ENCODE measurements at regions not wholly inside any gene's neighbourhood (a gene's known extent, or its start where the extent isn't known, plus 50 kb on each side); places are given as distances from the start of the nearest gene placed in this dataset.

DNA sequence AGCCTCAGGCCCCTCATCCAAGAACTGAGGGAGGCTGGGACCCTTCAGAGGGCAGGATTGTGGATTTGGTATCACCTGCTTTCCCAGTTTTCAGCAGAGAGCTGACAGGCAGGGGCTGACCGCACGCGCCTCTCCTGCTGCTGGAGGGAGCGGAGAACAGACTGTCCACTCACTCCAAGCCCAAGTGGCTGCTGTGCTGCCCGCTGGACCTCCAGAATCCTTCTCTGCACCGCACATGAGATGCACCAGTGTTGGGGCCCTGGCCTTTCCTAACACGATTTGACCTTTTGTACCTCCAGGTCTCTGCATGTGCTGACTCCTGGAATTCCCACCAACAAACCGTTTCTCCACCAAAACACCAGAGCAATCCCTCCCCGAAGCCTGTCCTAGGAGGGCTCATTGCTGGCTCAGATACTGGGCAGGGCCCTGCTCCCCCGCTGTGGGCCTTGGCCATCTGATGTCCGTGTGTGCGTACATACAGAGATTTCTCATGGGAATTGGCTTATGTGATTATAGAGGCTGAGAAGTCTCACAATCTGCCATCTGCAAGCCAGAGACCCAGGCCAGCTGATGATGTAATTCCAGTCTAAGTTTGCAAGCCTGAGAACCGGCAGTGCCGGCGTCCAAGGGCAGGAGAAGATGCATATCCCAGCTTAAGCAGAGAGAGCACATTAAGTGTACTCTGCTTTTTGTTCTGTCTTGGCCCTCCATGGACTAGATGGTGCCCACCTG, 141.7 kb downstream of the GADD45G start:
- H3K9me3 ChIP-seq = peaks cover 0 to 6% of the 10 kb centered on the region in 2 donors
- H3K4me1 ChIP-seq = peaks cover 0 to 10% of the 10 kb centered on the region in 2 donors
- TF ChIP-seq POLR2AphosphoS5 (IDR thresholded peaks at IDR 0.05) = no peak
- no peak for TF ChIP-seq POLR2A (IDR thresholded peaks at IDR 0.05)
- TF ChIP-seq, protein P1, sequence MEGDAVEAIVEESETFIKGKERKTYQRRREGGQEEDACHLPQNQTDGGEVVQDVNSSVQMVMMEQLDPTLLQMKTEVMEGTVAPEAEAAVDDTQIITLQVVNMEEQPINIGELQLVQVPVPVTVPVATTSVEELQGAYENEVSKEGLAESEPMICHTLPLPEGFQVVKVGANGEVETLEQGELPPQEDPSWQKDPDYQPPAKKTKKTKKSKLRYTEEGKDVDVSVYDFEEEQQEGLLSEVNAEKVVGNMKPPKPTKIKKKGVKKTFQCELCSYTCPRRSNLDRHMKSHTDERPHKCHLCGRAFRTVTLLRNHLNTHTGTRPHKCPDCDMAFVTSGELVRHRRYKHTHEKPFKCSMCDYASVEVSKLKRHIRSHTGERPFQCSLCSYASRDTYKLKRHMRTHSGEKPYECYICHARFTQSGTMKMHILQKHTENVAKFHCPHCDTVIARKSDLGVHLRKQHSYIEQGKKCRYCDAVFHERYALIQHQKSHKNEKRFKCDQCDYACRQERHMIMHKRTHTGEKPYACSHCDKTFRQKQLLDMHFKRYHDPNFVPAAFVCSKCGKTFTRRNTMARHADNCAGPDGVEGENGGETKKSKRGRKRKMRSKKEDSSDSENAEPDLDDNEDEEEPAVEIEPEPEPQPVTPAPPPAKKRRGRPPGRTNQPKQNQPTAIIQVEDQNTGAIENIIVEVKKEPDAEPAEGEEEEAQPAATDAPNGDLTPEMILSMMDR (IDR thresholded peaks at IDR 0.05) = no peak
- no peak overlapping the region for H3K27ac ChIP-seq
- no peak overlapping the region for H3K4me3 ChIP-seq
- H3K27me3 ChIP-seq = peaks cover 0 to 10% of the 10 kb centered on the region in 2 donors
- no peaks in the 10 kb centered on the region for H3K36me3 ChIP-seq
- DNase-seq (ENCODE audit: low spot score in 2 of 2) = no peak
- intact Hi-C loops (cut with DNase I; ENCODE audit: low total_unique reads) = no loop called here

GRCh38 chr9:89747596-89747995, 142.8 kb downstream of the GADD45G start:
- Histone ChIP-seq H3K4me1 (peaks cover 0 to 10% of the 10 kb centered on the region in 2 donors), H3K4me3 (no peak overlapping the region), H3K36me3 (no peaks in the 10 kb centered on the region), H3K27me3 (peaks cover 0 to 10% of the 10 kb centered on the region in 2 donors), H3K27ac (no peak overlapping the region), H3K9me3 (peaks cover 0 to 6% of the 10 kb centered on the region in 2 donors)
- intact Hi-C loops (cut with DNase I; ENCODE audit: low total_unique reads) = no loop called here
- no peak for DNase-seq (ENCODE audit: low spot score in 2 of 2)
- TF ChIP-seq, protein P1 (IDR thresholded peaks at IDR 0.05) = no peak
- TF ChIP-seq POLR2A (IDR thresholded peaks at IDR 0.05) = no peak
- no peak for TF ChIP-seq POLR2AphosphoS5 (IDR thresholded peaks at IDR 0.05)

GRCh38 chr9:89748021-89748670, 143.3 kb downstream of the GADD45G start:
- DNase-seq (ENCODE audit: low spot score in 2 of 2) = no peak
- H3K9me3 ChIP-seq = peaks cover 0 to 6% of the 10 kb centered on the region in 2 donors
- H3K27me3 ChIP-seq = peaks cover 0 to 10% of the 10 kb centered on the region in 2 donors
- H3K27ac ChIP-seq = no peak overlapping the region
- TF ChIP-seq POLR2AphosphoS5 (IDR thresholded peaks at IDR 0.05) (peak in 1 of 3 donors; percentile 22), POLR2A (IDR thresholded peaks at IDR 0.05) (no peak)
- TF ChIP-seq, protein P1 (IDR thresholded peaks at IDR 0.05) = no peak
- no peaks in the 10 kb centered on the region for H3K36me3 ChIP-seq
- H3K4me3 ChIP-seq = no peak overlapping the region
- intact Hi-C loops (cut with DNase I; ENCODE audit: low total_unique reads) = no loop called here
- peaks cover 0 to 7% of the 10 kb centered on the region in 2 donors for H3K4me1 ChIP-seq

- TF ChIP-seq, protein P1 (IDR thresholded peaks at IDR 0.05) = no peak
- TF ChIP-seq POLR2AphosphoS5 (IDR thresholded peaks at IDR 0.05) (no peak), POLR2A (IDR thresholded peaks at IDR 0.05) (no peak)
- intact Hi-C loops (cut with DNase I; ENCODE audit: low total_unique reads) = no loop called here
- Histone ChIP-seq H3K9me3 (peaks cover 0 to 6% of the 10 kb centered on the region in 2 donors), H3K27ac (no peak overlapping the region), H3K4me1 (peaks cover 0 to 4% of the 10 kb centered on the region in 2 donors), H3K27me3 (peaks cover 0 to 16% of the 10 kb centered on the region in 2 donors), H3K4me3 (no peak overlapping the region), H3K36me3 (no peaks in the 10 kb centered on the region)
- no peak for DNase-seq (ENCODE audit: low spot score in 2 of 2)
Measured at GRCh38 chr9:89748831-89749499, 144.2 kb downstream of the GADD45G start.

Data from breast epithelium (tissue), 4 donors.